Natural killer cell treated with Interleukin-12 subunit alpha and Interleukin-12 subunit beta and Interleukin-15 and Interleukin-18, amount 100 ng/mL, for 72 hours (primary cell): ENCODE measurements at regions not wholly inside any gene's neighbourhood (a gene's known extent, or its start where the extent isn't known, plus 50 kb on each side); places are given as distances from the start of the nearest gene placed in this dataset.

ENCODE experiments used
- ATAC-seq, 2 donors: fragments of 150-1000 bp; cut with Tn5 transposase in 1 of 2; sonication (Bioruptor Pico), chemical (Tn5 transposase) in 1 of 2; 2 replicates each; pipeline ENCODE4 v1.10.0; 2021
- DNase-seq: peaks from one replicate; pipeline ENCODE4 v3.0.0; 2022; ENCODE audit warnings: low spot score
- H3K27ac Mint-ChIP-seq, 2 donors: 1 replicate in 1 of 2; 2 replicates in 1 of 2; pipeline ENCODE4 v1.8.0; 2022; ENCODE audit warnings: mixed read lengths in 2 of 2, mild to moderate bottlenecking in 1 of 2, moderate library complexity in 1 of 2
- H3K27me3 Mint-ChIP-seq, 2 donors: 1 replicate in 1 of 2; 2 replicates in 1 of 2; pipeline ENCODE4 v1.8.0; 2022; ENCODE audit warnings: mixed read lengths in 2 of 2
- H3K36me3 Mint-ChIP-seq: one replicate; pipeline ENCODE4 v1.8.0; 2022; ENCODE audit warnings: mixed read lengths
- H3K4me1 Mint-ChIP-seq, 2 donors: 1 replicate in 1 of 2; 2 replicates in 1 of 2; pipeline ENCODE4 v1.8.0; 2022; ENCODE audit warnings: low read depth in 2 of 2, mixed read lengths in 2 of 2, mild to moderate bottlenecking in 1 of 2
- H3K4me3 Mint-ChIP-seq: one replicate; pipeline ENCODE4 v1.8.0; 2022; ENCODE audit warnings: mixed read lengths
- H3K9me3 Mint-ChIP-seq: 2 replicates; pipeline ENCODE4 v1.8.0; 2022; ENCODE audit warnings: mixed read lengths

GRCh38 chr7:46879783-46880182 lies 702.1 kb downstream of the TNS3 start:
- Mint-ChIP-seq H3K4me3 (no peak overlapping the region), H3K27me3 (no peaks in the 10 kb centered on the region), H3K36me3 (no peaks in the 10 kb centered on the region), H3K27ac (no peak overlapping the region), H3K9me3 (peaks cover 9% of the 10 kb centered on the region), H3K4me1 (no peaks in the 10 kb centered on the region)
- no peak for DNase-seq
- ATAC-seq = no peak

- Mint-ChIP-seq H3K27ac (no peak overlapping the region), H3K4me3 (no peak overlapping the region), H3K27me3 (no peaks in the 10 kb centered on the region), H3K4me1 (no peaks in the 10 kb centered on the region), H3K36me3 (no peaks in the 10 kb centered on the region), H3K9me3 (peaks cover 11% of the 10 kb centered on the region)
- ATAC-seq = no peak
- DNase-seq = no peak
These were observed 710.4 kb downstream of the TNS3 start for GRCh38 chr7:46871516-46871915.

GRCh38 chr7:46864716-46865115 lies 717.2 kb downstream of the TNS3 start:
- Mint-ChIP-seq H3K4me3 (no peak overlapping the region), H3K27me3 (no peaks in the 10 kb centered on the region), H3K9me3 (peaks cover 29% of the 10 kb centered on the region), H3K27ac (no peak overlapping the region), H3K4me1 (no peaks in the 10 kb centered on the region), H3K36me3 (no peaks in the 10 kb centered on the region)
- no peak for DNase-seq
- ATAC-seq = no peak

GRCh38 chr7:46859963-46860475 lies 721.9 kb downstream of the TNS3 start:
- no peak for ATAC-seq
- no peaks in the 10 kb centered on the region for H3K4me1 Mint-ChIP-seq
- no peak overlapping the region for H3K27ac Mint-ChIP-seq
- H3K36me3 Mint-ChIP-seq = no peaks in the 10 kb centered on the region
- peaks cover 40% of the 10 kb centered on the region for H3K9me3 Mint-ChIP-seq
- no peak overlapping the region for H3K4me3 Mint-ChIP-seq
- DNase-seq = no peak
- H3K27me3 Mint-ChIP-seq = no peaks in the 10 kb centered on the region

GRCh38 chr7:46855851-46856250 lies 726.1 kb downstream of the TNS3 start:
- Mint-ChIP-seq H3K4me1 (no peaks in the 10 kb centered on the region), H3K4me3 (no peak overlapping the region), H3K27me3 (no peaks in the 10 kb centered on the region), H3K27ac (no peak overlapping the region), H3K9me3 (peaks cover 25% of the 10 kb centered on the region), H3K36me3 (no peaks in the 10 kb centered on the region)
- ATAC-seq = no peak
- DNase-seq = no peak

GRCh38 chr7:46854958-46855473 lies 726.9 kb downstream of the TNS3 start:
- Mint-ChIP-seq H3K27ac (no peak overlapping the region), H3K36me3 (no peaks in the 10 kb centered on the region), H3K9me3 (peaks cover 18% of the 10 kb centered on the region), H3K4me1 (no peaks in the 10 kb centered on the region), H3K27me3 (no peaks in the 10 kb centered on the region), H3K4me3 (no peak overlapping the region)
- DNase-seq (no peak), ATAC-seq (no peak)

- no peaks in the 10 kb centered on the region for H3K36me3 Mint-ChIP-seq
- H3K4me3 Mint-ChIP-seq = no peak overlapping the region
- peaks cover 13% of the 10 kb centered on the region for H3K9me3 Mint-ChIP-seq
These were observed 728.5 kb downstream of the TNS3 start for GRCh38 chr7:46853451-46853850.

GRCh38 chr7:46852795-46853194 lies 729.1 kb downstream of the TNS3 start:
- Mint-ChIP-seq H3K9me3 (peaks cover 11% of the 10 kb centered on the region), H3K27ac (no peak overlapping the region), H3K4me3 (no peak overlapping the region), H3K4me1 (no peaks in the 10 kb centered on the region), H3K27me3 (no peaks in the 10 kb centered on the region), H3K36me3 (no peaks in the 10 kb centered on the region)
- DNase-seq (no peak), ATAC-seq (no peak)

More at GRCh38 chr7:46853451-46853850, 728.5 kb downstream of the TNS3 start:
- no peak for DNase-seq
- H3K27me3 Mint-ChIP-seq = no peaks in the 10 kb centered on the region
- no peak overlapping the region for H3K27ac Mint-ChIP-seq
- ATAC-seq = no peak
- no peaks in the 10 kb centered on the region for H3K4me1 Mint-ChIP-seq

- no peaks in the 10 kb centered on the region for H3K36me3 Mint-ChIP-seq
- no peak overlapping the region for H3K4me3 Mint-ChIP-seq
- no peak for ATAC-seq
- no peak overlapping the region for H3K27ac Mint-ChIP-seq
- peaks cover 4% of the 10 kb centered on the region for H3K9me3 Mint-ChIP-seq
- no peaks in the 10 kb centered on the region for H3K27me3 Mint-ChIP-seq
- no peak for DNase-seq
- no peaks in the 10 kb centered on the region for H3K4me1 Mint-ChIP-seq
These were observed 731.2 kb downstream of the TNS3 start for GRCh38 chr7:46850563-46851330.

- no peak for DNase-seq
- Mint-ChIP-seq H3K36me3 (no peaks in the 10 kb centered on the region), H3K27me3 (no peaks in the 10 kb centered on the region), H3K4me1 (no peaks in the 10 kb centered on the region), H3K4me3 (no peak overlapping the region), H3K27ac (no peak overlapping the region), H3K9me3 (peaks cover 4% of the 10 kb centered on the region)
- no peak for ATAC-seq
These were observed 733.0 kb downstream of the TNS3 start for GRCh38 chr7:46848944-46849343.

- Mint-ChIP-seq H3K9me3 (no peaks in the 10 kb centered on the region), H3K27ac (no peak overlapping the region), H3K4me3 (no peak overlapping the region), H3K27me3 (no peaks in the 10 kb centered on the region), H3K36me3 (no peaks in the 10 kb centered on the region), H3K4me1 (no peaks in the 10 kb centered on the region)
- ATAC-seq (no peak), DNase-seq (no peak)
These were observed 733.6 kb downstream of the TNS3 start for GRCh38 chr7:46848311-46848710.

- Mint-ChIP-seq H3K4me3 (no peak overlapping the region), H3K36me3 (no peaks in the 10 kb centered on the region)
- no peak for ATAC-seq
These were observed 734.8 kb downstream of the TNS3 start for GRCh38 chr7:46847126-46847525.

GRCh38 chr7:46844486-46844885 lies 737.4 kb downstream of the TNS3 start:
- no peak overlapping the region for H3K4me3 Mint-ChIP-seq
- peaks cover 3% of the 10 kb centered on the region for H3K9me3 Mint-ChIP-seq
- H3K36me3 Mint-ChIP-seq = no peaks in the 10 kb centered on the region
- H3K27me3 Mint-ChIP-seq = no peaks in the 10 kb centered on the region
- DNase-seq = no peak
- H3K4me1 Mint-ChIP-seq = no peaks in the 10 kb centered on the region
- H3K27ac Mint-ChIP-seq = no peak overlapping the region
- no peak for ATAC-seq

More at GRCh38 chr7:46847126-46847525, 734.8 kb downstream of the TNS3 start:
- Mint-ChIP-seq H3K27ac (no peak overlapping the region), H3K27me3 (no peaks in the 10 kb centered on the region), H3K4me1 (no peaks in the 10 kb centered on the region), H3K9me3 (peaks cover 3% of the 10 kb centered on the region)
- DNase-seq = no peak

- ATAC-seq (no peak), DNase-seq (no peak)
- no peaks in the 10 kb centered on the region for H3K4me1 Mint-ChIP-seq
- no peaks in the 10 kb centered on the region for H3K27me3 Mint-ChIP-seq
- no peaks in the 10 kb centered on the region for H3K36me3 Mint-ChIP-seq
- no peak overlapping the region for H3K27ac Mint-ChIP-seq
- H3K4me3 Mint-ChIP-seq = no peak overlapping the region
- peaks cover 4% of the 10 kb centered on the region for H3K9me3 Mint-ChIP-seq
These were observed 740.7 kb downstream of the TNS3 start for GRCh38 chr7:46841248-46841647.
